ENCODE measurements at regions not wholly inside any gene's neighbourhood (a gene's known extent, or its start where the extent isn't known, plus 50 kb on each side); places are given as distances from the start of the nearest gene placed in this dataset.

DNA sequence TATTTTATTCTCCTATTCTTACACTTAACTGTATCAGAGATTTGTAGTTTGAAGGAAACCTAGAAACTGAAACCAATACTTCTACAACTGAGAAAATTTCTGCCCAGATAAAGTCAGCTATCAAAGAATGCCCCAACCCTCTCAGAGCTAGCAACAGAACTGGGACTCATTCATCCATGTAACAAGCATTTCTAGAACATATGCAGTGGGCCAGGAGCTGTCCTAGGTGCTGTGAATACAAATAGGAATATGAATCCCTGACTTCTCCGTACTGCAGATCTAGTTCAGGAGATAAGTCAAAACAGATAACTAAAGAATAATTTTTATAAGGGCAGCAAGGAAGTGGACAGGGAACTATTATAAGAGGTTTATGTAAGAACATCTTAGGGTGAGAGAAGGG lies 654.1 kb upstream of the NOX3 start:
- no peak overlapping the region for H3K27ac ChIP-seq (ENCODE audit: control insufficient read depth, insufficient read depth, low read length)
- peaks cover 5% of the 10 kb centered on the region for H3K4me1 ChIP-seq (ENCODE audit: control insufficient read depth, extremely low read depth, insufficient read depth, low read length)
- no peak for FAIRE-seq
- H3K4me2 ChIP-seq (ENCODE audit: control insufficient read depth, extremely low read depth, insufficient read depth, low read depth, low read length): no peak overlapping the region
- no peaks in the 10 kb centered on the region for H4K20me1 ChIP-seq (ENCODE audit: control insufficient read depth, extremely low read depth, insufficient read depth, low read length)
- no peaks in the 10 kb centered on the region for H3K36me3 ChIP-seq (ENCODE audit: control insufficient read depth in 2 of 2, extremely low read depth in 1 of 2, insufficient read depth in 2 of 2, low read length in 2 of 2)
- no peaks in the 10 kb centered on the region for H3K9me1 ChIP-seq (ENCODE audit: control insufficient read depth, extremely low read depth, insufficient read depth, low read length)
- no peaks in the 10 kb centered on the region for H3K27me3 ChIP-seq (ENCODE audit: control insufficient read depth, extremely low read depth, insufficient read depth, low read length)
- H2AFZ ChIP-seq (ENCODE audit: control insufficient read depth, low read length): no peak overlapping the region
- no peak for TF ChIP-seq EZH2 (IDR thresholded peaks at IDR 0.05; ENCODE audit: low read length)
- TF ChIP-seq, protein P1, sequence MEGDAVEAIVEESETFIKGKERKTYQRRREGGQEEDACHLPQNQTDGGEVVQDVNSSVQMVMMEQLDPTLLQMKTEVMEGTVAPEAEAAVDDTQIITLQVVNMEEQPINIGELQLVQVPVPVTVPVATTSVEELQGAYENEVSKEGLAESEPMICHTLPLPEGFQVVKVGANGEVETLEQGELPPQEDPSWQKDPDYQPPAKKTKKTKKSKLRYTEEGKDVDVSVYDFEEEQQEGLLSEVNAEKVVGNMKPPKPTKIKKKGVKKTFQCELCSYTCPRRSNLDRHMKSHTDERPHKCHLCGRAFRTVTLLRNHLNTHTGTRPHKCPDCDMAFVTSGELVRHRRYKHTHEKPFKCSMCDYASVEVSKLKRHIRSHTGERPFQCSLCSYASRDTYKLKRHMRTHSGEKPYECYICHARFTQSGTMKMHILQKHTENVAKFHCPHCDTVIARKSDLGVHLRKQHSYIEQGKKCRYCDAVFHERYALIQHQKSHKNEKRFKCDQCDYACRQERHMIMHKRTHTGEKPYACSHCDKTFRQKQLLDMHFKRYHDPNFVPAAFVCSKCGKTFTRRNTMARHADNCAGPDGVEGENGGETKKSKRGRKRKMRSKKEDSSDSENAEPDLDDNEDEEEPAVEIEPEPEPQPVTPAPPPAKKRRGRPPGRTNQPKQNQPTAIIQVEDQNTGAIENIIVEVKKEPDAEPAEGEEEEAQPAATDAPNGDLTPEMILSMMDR (optimal IDR thresholded peaks at IDR 0.05 in 1 of 3, IDR thresholded peaks at IDR 0.05 in 1 of 3, conservative IDR thresholded peaks at IDR 0.05 in 1 of 3; ENCODE audit: extremely low read depth in 1 of 3, insufficient read depth in 2 of 3, low read length in 3 of 3): no peak
- H3K79me2 ChIP-seq (ENCODE audit: control insufficient read depth, insufficient read depth, low read length): no peaks in the 10 kb centered on the region
- dilution Hi-C loops (cut with MboI; ENCODE audit: extremely low pct_ligation_motif_present, low sequenced_read_pairs): no loop called here
- H3K9me3 ChIP-seq (ENCODE audit: control insufficient read depth, low read depth, low read length): no peaks in the 10 kb centered on the region
- no peak for DNase-seq (ENCODE audit: low read depth, low spot score)
- H3K9ac ChIP-seq (ENCODE audit: control insufficient read depth, extremely low read depth, insufficient read depth, low read length): no peak overlapping the region
- no peak overlapping the region for H3K4me3 ChIP-seq (ENCODE audit: control insufficient read depth in 2 of 3, extremely low read depth in 1 of 3, insufficient read depth in 2 of 3, low read depth in 1 of 3, low read length in 3 of 3)

DNA sequence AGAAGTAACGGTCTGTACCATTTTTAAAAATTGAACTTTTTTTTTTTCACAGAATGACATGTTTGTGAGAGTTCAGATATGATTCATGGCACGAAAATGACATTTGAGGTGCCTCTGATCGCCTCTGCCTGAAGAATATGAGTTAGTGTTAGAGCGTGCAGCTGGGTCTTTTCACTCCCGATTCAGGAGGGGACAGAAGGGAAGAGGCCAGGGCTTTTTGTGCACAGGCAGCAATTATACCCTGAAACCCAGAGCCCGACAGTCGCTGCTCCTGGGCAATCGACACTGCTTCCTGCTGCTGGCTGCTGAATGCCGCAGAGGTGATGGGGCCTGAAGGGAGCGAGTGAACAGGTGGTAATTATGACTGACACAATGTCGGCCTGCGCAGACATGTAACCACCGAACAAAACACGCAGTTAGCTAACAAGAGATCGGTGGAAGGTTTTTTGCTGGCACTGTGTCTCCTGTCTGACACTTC lies 652.0 kb upstream of the NOX3 start:
- Histone ChIP-seq H3K9ac (ENCODE audit: control insufficient read depth, extremely low read depth, insufficient read depth, low read length) (no peak overlapping the region), H3K4me3 (ENCODE audit: control insufficient read depth in 2 of 3, extremely low read depth in 1 of 3, insufficient read depth in 2 of 3, low read depth in 1 of 3, low read length in 3 of 3) (no peak overlapping the region), H3K9me1 (ENCODE audit: control insufficient read depth, extremely low read depth, insufficient read depth, low read length) (no peaks in the 10 kb centered on the region), H2AFZ (ENCODE audit: control insufficient read depth, low read length) (peak overlapping the region; percentile 13), H3K79me2 (ENCODE audit: control insufficient read depth, insufficient read depth, low read length) (no peaks in the 10 kb centered on the region), H3K4me2 (ENCODE audit: control insufficient read depth, extremely low read depth, insufficient read depth, low read depth, low read length) (peak overlapping the region; percentile 11), H3K4me1 (ENCODE audit: control insufficient read depth, extremely low read depth, insufficient read depth, low read length) (peaks cover 5% of the 10 kb centered on the region), H3K36me3 (ENCODE audit: control insufficient read depth in 2 of 2, extremely low read depth in 1 of 2, insufficient read depth in 2 of 2, low read length in 2 of 2) (no peaks in the 10 kb centered on the region), H3K9me3 (ENCODE audit: control insufficient read depth, low read depth, low read length) (no peaks in the 10 kb centered on the region), H3K27ac (ENCODE audit: control insufficient read depth, insufficient read depth, low read length) (no peak overlapping the region), H3K27me3 (ENCODE audit: control insufficient read depth, extremely low read depth, insufficient read depth, low read length) (no peaks in the 10 kb centered on the region), H4K20me1 (ENCODE audit: control insufficient read depth, extremely low read depth, insufficient read depth, low read length) (no peaks in the 10 kb centered on the region)
- FAIRE-seq (no peak), DNase-seq (ENCODE audit: low read depth, low spot score) (no peak)
- dilution Hi-C loops (cut with MboI; ENCODE audit: extremely low pct_ligation_motif_present, low sequenced_read_pairs): no loop called here
- TF ChIP-seq, protein P1 (optimal IDR thresholded peaks at IDR 0.05 in 1 of 3, IDR thresholded peaks at IDR 0.05 in 1 of 3, conservative IDR thresholded peaks at IDR 0.05 in 1 of 3; ENCODE audit: extremely low read depth in 1 of 3, insufficient read depth in 2 of 3, low read length in 3 of 3): no peak
- TF ChIP-seq EZH2 (IDR thresholded peaks at IDR 0.05; ENCODE audit: low read length): no peak

Data from keratinocyte (primary cell).